ENCODE measurements at regions not wholly inside any gene's neighbourhood (a gene's known extent, or its start where the extent isn't known, plus 50 kb on each side); places are given as distances from the start of the nearest gene placed in this dataset.

- Histone ChIP-seq H3K4me3 (ENCODE audit: low read depth in 1 of 2, low read length in 2 of 2) (no peak overlapping the region), H3K27me3 (ENCODE audit: low read depth, low read length) (no peaks in the 10 kb centered on the region), H3K4me1 (ENCODE audit: control insufficient read depth in 1 of 2, insufficient read depth in 2 of 2, low read length in 2 of 2) (no peaks in the 10 kb centered on the region), H3K36me3 (ENCODE audit: control insufficient read depth in 1 of 2, insufficient read depth in 2 of 2, low read length in 2 of 2) (no peaks in the 10 kb centered on the region), H3K9me3 (ENCODE audit: control insufficient read depth in 1 of 2, low read length in 2 of 2) (no peaks in the 10 kb centered on the region), H3K27ac (ENCODE audit: low read length) (no peak overlapping the region)
These were observed 104.0 kb downstream of the FOXA2 start for GRCh38 chr20:22480336-22480735.

- Histone ChIP-seq H3K9me3 (ENCODE audit: control insufficient read depth in 1 of 2, low read length in 2 of 2) (no peaks in the 10 kb centered on the region), H3K27me3 (ENCODE audit: low read depth, low read length) (no peaks in the 10 kb centered on the region), H3K27ac (ENCODE audit: low read length) (no peak overlapping the region), H3K4me3 (ENCODE audit: low read depth in 1 of 2, low read length in 2 of 2) (no peak overlapping the region), H3K4me1 (ENCODE audit: control insufficient read depth in 1 of 2, insufficient read depth in 2 of 2, low read length in 2 of 2) (no peaks in the 10 kb centered on the region), H3K36me3 (ENCODE audit: control insufficient read depth in 1 of 2, insufficient read depth in 2 of 2, low read length in 2 of 2) (no peaks in the 10 kb centered on the region)
These were observed 108.7 kb downstream of the FOXA2 start for GRCh38 chr20:22475662-22476061.

GRCh38 chr20:22474224-22474623, 110.1 kb downstream of the FOXA2 start:
- Histone ChIP-seq H3K4me3 (ENCODE audit: low read depth in 1 of 2, low read length in 2 of 2) (no peak overlapping the region), H3K36me3 (ENCODE audit: control insufficient read depth in 1 of 2, insufficient read depth in 2 of 2, low read length in 2 of 2) (no peaks in the 10 kb centered on the region), H3K27ac (ENCODE audit: low read length) (no peak overlapping the region), H3K4me1 (ENCODE audit: control insufficient read depth in 1 of 2, insufficient read depth in 2 of 2, low read length in 2 of 2) (no peaks in the 10 kb centered on the region), H3K9me3 (ENCODE audit: control insufficient read depth in 1 of 2, low read length in 2 of 2) (no peaks in the 10 kb centered on the region), H3K27me3 (ENCODE audit: low read depth, low read length) (no peaks in the 10 kb centered on the region)

- H3K27ac ChIP-seq (ENCODE audit: low read length) = no peak overlapping the region
- no peak overlapping the region for H3K4me3 ChIP-seq (ENCODE audit: low read depth in 1 of 2, low read length in 2 of 2)
- no peaks in the 10 kb centered on the region for H3K27me3 ChIP-seq (ENCODE audit: low read depth, low read length)
- no peaks in the 10 kb centered on the region for H3K4me1 ChIP-seq (ENCODE audit: control insufficient read depth in 1 of 2, insufficient read depth in 2 of 2, low read length in 2 of 2)
- H3K36me3 ChIP-seq (ENCODE audit: control insufficient read depth in 1 of 2, insufficient read depth in 2 of 2, low read length in 2 of 2) = no peaks in the 10 kb centered on the region
- H3K9me3 ChIP-seq (ENCODE audit: control insufficient read depth in 1 of 2, low read length in 2 of 2) = no peaks in the 10 kb centered on the region
These were observed 111.1 kb downstream of the FOXA2 start for GRCh38 chr20:22473293-22473692.

- no peaks in the 10 kb centered on the region for H3K9me3 ChIP-seq (ENCODE audit: control insufficient read depth in 1 of 2, low read length in 2 of 2)
- no peak overlapping the region for H3K27ac ChIP-seq (ENCODE audit: low read length)
- no peaks in the 10 kb centered on the region for H3K27me3 ChIP-seq (ENCODE audit: low read depth, low read length)
- H3K36me3 ChIP-seq (ENCODE audit: control insufficient read depth in 1 of 2, insufficient read depth in 2 of 2, low read length in 2 of 2) = no peaks in the 10 kb centered on the region
- H3K4me3 ChIP-seq (ENCODE audit: low read depth in 1 of 2, low read length in 2 of 2) = no peak overlapping the region
- no peaks in the 10 kb centered on the region for H3K4me1 ChIP-seq (ENCODE audit: control insufficient read depth in 1 of 2, insufficient read depth in 2 of 2, low read length in 2 of 2)
These were observed 111.8 kb downstream of the FOXA2 start for GRCh38 chr20:22472447-22473100.

- H3K27me3 ChIP-seq (ENCODE audit: low read depth, low read length) = no peaks in the 10 kb centered on the region
- no peaks in the 10 kb centered on the region for H3K36me3 ChIP-seq (ENCODE audit: control insufficient read depth in 1 of 2, insufficient read depth in 2 of 2, low read length in 2 of 2)
- no peaks in the 10 kb centered on the region for H3K4me1 ChIP-seq (ENCODE audit: control insufficient read depth in 1 of 2, insufficient read depth in 2 of 2, low read length in 2 of 2)
- H3K4me3 ChIP-seq (ENCODE audit: low read depth in 1 of 2, low read length in 2 of 2) = no peak overlapping the region
- H3K27ac ChIP-seq (ENCODE audit: low read length) = no peak overlapping the region
- H3K9me3 ChIP-seq (ENCODE audit: control insufficient read depth in 1 of 2, low read length in 2 of 2) = no peaks in the 10 kb centered on the region
These were observed 113.1 kb downstream of the FOXA2 start for GRCh38 chr20:22471156-22471836.

- no peak overlapping the region for H3K27ac ChIP-seq (ENCODE audit: low read length)
These were observed 113.7 kb downstream of the FOXA2 start for GRCh38 chr20:22470620-22471026.

GRCh38 chr20:22466447-22467171, 117.8 kb downstream of the FOXA2 start:
- no peaks in the 10 kb centered on the region for H3K36me3 ChIP-seq (ENCODE audit: control insufficient read depth in 1 of 2, insufficient read depth in 2 of 2, low read length in 2 of 2)
- no peaks in the 10 kb centered on the region for H3K9me3 ChIP-seq (ENCODE audit: control insufficient read depth in 1 of 2, low read length in 2 of 2)
- H3K27me3 ChIP-seq (ENCODE audit: low read depth, low read length) = no peaks in the 10 kb centered on the region
- H3K4me3 ChIP-seq (ENCODE audit: low read depth in 1 of 2, low read length in 2 of 2) = no peak overlapping the region
- H3K27ac ChIP-seq (ENCODE audit: low read length) = no peak overlapping the region
- H3K4me1 ChIP-seq (ENCODE audit: control insufficient read depth in 1 of 2, insufficient read depth in 2 of 2, low read length in 2 of 2) = no peaks in the 10 kb centered on the region

More at GRCh38 chr20:22470620-22471026, 113.7 kb downstream of the FOXA2 start:
- no peak overlapping the region for H3K4me3 ChIP-seq (ENCODE audit: low read depth in 1 of 2, low read length in 2 of 2)
- H3K9me3 ChIP-seq (ENCODE audit: control insufficient read depth in 1 of 2, low read length in 2 of 2) = no peaks in the 10 kb centered on the region
- no peaks in the 10 kb centered on the region for H3K27me3 ChIP-seq (ENCODE audit: low read depth, low read length)
- no peaks in the 10 kb centered on the region for H3K36me3 ChIP-seq (ENCODE audit: control insufficient read depth in 1 of 2, insufficient read depth in 2 of 2, low read length in 2 of 2)
- no peaks in the 10 kb centered on the region for H3K4me1 ChIP-seq (ENCODE audit: control insufficient read depth in 1 of 2, insufficient read depth in 2 of 2, low read length in 2 of 2)

GRCh38 chr20:22465622-22466446, 118.5 kb downstream of the FOXA2 start:
- H3K4me1 ChIP-seq (ENCODE audit: control insufficient read depth in 1 of 2, insufficient read depth in 2 of 2, low read length in 2 of 2) = no peaks in the 10 kb centered on the region
- no peak overlapping the region for H3K27ac ChIP-seq (ENCODE audit: low read length)
- no peaks in the 10 kb centered on the region for H3K36me3 ChIP-seq (ENCODE audit: control insufficient read depth in 1 of 2, insufficient read depth in 2 of 2, low read length in 2 of 2)
- no peaks in the 10 kb centered on the region for H3K9me3 ChIP-seq (ENCODE audit: control insufficient read depth in 1 of 2, low read length in 2 of 2)
- H3K27me3 ChIP-seq (ENCODE audit: low read depth, low read length) = no peaks in the 10 kb centered on the region
- H3K4me3 ChIP-seq (ENCODE audit: low read depth in 1 of 2, low read length in 2 of 2) = no peak overlapping the region

GRCh38 chr20:22464312-22465003, 119.9 kb downstream of the FOXA2 start:
- Histone ChIP-seq H3K9me3 (ENCODE audit: control insufficient read depth in 1 of 2, low read length in 2 of 2) (no peaks in the 10 kb centered on the region), H3K36me3 (ENCODE audit: control insufficient read depth in 1 of 2, insufficient read depth in 2 of 2, low read length in 2 of 2) (no peaks in the 10 kb centered on the region), H3K4me3 (ENCODE audit: low read depth in 1 of 2, low read length in 2 of 2) (no peak overlapping the region), H3K27me3 (ENCODE audit: low read depth, low read length) (no peaks in the 10 kb centered on the region), H3K4me1 (ENCODE audit: control insufficient read depth in 1 of 2, insufficient read depth in 2 of 2, low read length in 2 of 2) (no peaks in the 10 kb centered on the region), H3K27ac (ENCODE audit: low read length) (no peak overlapping the region)
